ENCODE measurements at regions not wholly inside any gene's neighbourhood (a gene's known extent, or its start where the extent isn't known, plus 50 kb on each side); places are given as distances from the start of the nearest gene placed in this dataset.

GRCh38 chr6:11480541-11480940, 57.0 kb upstream of the TMEM170B start:
- H3K4me3 ChIP-seq (ENCODE audit: low read depth, low read length) = no peak overlapping the region
- no peak for DNase-seq
- TF ChIP-seq CTCF (IDR thresholded peaks at IDR 0.05; ENCODE audit: low read depth, low read length, missing control alignments) = no peak
- H3K27ac ChIP-seq = no peak overlapping the region
- H3K36me3 ChIP-seq (replicated peaks) = no peaks in the 10 kb centered on the region
- in situ Hi-C loops (cut with HindIII; ENCODE audit: low pct_ligation_motif_present, low sequenced_read_pairs) = no loop called here
- no peaks in the 10 kb centered on the region for H3K27me3 ChIP-seq (replicated peaks)

DNA sequence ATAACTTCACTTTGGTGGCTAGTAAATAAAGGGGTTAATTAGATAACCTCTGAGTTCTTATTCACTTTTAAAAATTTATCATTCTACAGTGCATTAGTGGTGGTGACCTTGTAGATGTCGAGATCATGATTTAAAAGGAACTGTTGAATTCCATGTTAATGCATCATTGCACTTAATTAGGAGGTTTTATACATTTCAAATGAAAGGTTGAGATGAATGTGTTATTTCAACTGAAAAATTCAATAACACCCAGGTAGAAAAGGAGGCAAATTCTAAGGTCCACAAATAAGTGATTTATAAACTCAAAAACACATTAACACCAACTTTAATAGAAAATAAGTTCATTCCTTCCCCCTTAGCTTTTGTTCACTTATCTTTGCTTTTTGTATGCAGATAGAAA, 58.3 kb upstream of the TMEM170B start:
- Histone ChIP-seq H3K4me3 (ENCODE audit: low read depth, low read length) (no peak overlapping the region), H3K27me3 (replicated peaks) (no peaks in the 10 kb centered on the region), H3K36me3 (replicated peaks) (no peaks in the 10 kb centered on the region), H3K27ac (no peak overlapping the region)
- in situ Hi-C loops (cut with HindIII; ENCODE audit: low pct_ligation_motif_present, low sequenced_read_pairs) = no loop called here
- no peak for DNase-seq
- no peak for TF ChIP-seq CTCF (IDR thresholded peaks at IDR 0.05; ENCODE audit: low read depth, low read length, missing control alignments)

DNA sequence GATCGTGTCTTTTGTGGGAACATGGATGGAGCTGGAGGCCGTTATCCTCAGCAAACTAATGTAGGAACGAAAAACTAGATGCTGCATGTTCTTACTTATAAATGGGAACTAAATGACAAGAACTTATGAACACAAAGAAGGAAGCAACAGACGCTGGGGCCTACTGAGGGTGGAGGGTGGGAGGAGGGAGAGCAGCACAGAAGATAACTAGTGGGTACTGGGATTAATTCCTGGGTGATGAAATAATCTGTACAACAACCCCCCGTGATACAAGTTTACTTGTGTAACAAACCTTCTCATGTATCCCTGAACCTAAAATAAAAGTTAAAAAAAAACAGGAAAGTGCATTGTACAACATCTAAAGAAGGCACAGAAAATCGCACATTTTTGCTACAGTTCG, 59.0 kb upstream of the TMEM170B start:
- no peak for TF ChIP-seq CTCF (IDR thresholded peaks at IDR 0.05; ENCODE audit: low read depth, low read length, missing control alignments)
- in situ Hi-C loops (cut with HindIII; ENCODE audit: low pct_ligation_motif_present, low sequenced_read_pairs) = no loop called here
- Histone ChIP-seq H3K27ac (no peak overlapping the region), H3K4me3 (ENCODE audit: low read depth, low read length) (no peak overlapping the region), H3K27me3 (replicated peaks) (no peaks in the 10 kb centered on the region), H3K36me3 (replicated peaks) (no peaks in the 10 kb centered on the region)
- DNase-seq = no peak

DNA sequence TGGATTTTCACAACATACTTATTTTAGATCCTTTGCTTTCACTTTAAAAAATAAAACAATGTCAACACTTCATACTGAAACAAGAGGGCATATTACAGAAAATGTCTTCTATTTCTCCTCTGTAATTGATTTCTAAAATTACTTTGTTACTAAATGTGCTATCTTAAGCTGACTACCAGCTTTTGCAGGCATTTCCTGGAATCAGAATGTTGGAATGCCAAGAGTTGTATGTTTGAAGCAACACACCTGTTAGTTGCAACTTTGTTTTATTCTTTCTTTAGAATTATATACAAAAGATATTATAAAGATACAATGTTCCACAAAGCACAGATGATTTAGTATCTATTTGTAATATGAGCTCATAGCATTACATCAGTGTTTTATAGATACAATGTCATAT, 62.5 kb upstream of the TMEM170B start:
- H3K27me3 ChIP-seq (replicated peaks) = no peaks in the 10 kb centered on the region
- no peak overlapping the region for H3K27ac ChIP-seq
- no peak for TF ChIP-seq CTCF (IDR thresholded peaks at IDR 0.05; ENCODE audit: low read depth, low read length, missing control alignments)
- no peaks in the 10 kb centered on the region for H3K36me3 ChIP-seq (replicated peaks)
- no peak overlapping the region for H3K4me3 ChIP-seq (ENCODE audit: low read depth, low read length)
- DNase-seq = no peak
- in situ Hi-C loops (cut with HindIII; ENCODE audit: low pct_ligation_motif_present, low sequenced_read_pairs) = no loop called here

DNA sequence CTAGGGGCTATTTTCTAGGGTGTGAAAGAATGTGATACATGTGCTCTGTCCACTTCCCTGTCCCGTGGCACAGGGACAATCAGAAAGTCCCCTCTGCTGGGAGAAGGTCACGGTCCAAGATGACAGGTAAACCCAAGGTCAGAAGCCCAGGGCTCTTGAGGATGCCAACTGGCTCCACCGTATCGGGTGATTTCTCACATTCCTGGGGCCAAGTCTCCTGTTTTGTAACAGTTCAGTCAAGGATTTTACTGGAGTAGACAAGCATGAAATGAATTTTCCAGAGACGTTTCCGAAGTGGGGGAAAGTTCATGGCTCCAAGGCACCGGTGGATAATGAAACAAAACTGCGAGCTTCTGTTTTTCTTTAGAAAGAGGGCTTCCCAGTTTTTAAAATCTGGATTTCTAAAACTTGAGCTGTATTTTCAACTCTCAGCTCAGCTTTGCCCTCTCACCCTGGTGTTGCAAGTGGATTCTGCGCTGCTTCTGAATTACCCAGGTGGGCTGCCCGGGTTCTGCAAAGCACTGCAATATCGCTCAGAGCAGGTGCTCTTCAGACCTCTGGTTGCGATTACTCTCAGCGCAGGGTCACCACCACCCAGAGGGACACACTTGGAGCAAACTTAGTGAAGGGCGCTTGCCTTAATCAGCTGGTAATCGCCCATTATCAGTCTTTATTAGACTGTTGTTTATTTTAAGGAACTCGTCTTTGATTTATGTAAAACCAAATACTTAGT, 64.4 kb upstream of the TMEM170B start:
- Histone ChIP-seq H3K27me3 (replicated peaks) (no peaks in the 10 kb centered on the region), H3K36me3 (replicated peaks) (no peaks in the 10 kb centered on the region), H3K27ac (no peak overlapping the region), H3K4me3 (ENCODE audit: low read depth, low read length) (no peak overlapping the region)
- DNase-seq = no peak
- no peak for TF ChIP-seq CTCF (IDR thresholded peaks at IDR 0.05; ENCODE audit: low read depth, low read length, missing control alignments)
- in situ Hi-C loops (cut with HindIII; ENCODE audit: low pct_ligation_motif_present, low sequenced_read_pairs) = no loop called here

DNA sequence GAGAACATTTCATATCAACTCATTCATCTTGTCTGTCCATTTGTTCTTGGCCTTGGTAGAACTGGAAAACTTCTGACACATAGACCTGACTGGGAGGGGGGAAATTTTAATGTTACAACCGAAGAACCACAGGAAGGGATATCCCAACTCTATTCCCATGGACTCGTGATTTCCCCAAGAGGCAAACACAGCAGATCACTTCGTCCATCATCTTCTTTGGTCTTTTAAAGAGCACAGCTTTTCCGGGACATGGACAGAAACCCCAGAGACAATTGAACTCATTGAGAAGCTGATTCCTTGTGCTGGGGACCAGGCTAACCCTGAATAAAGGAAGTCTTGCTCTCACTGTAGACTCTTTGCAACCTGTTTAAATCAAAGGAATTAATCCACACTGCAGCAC, 66.3 kb upstream of the TMEM170B start:
- H3K4me3 ChIP-seq (ENCODE audit: low read depth, low read length) = no peak overlapping the region
- H3K27ac ChIP-seq = no peak overlapping the region
- no peak for DNase-seq
- TF ChIP-seq CTCF (IDR thresholded peaks at IDR 0.05; ENCODE audit: low read depth, low read length, missing control alignments) = no peak
- in situ Hi-C loops (cut with HindIII; ENCODE audit: low pct_ligation_motif_present, low sequenced_read_pairs) = no loop called here
- no peaks in the 10 kb centered on the region for H3K36me3 ChIP-seq (replicated peaks)
- H3K27me3 ChIP-seq (replicated peaks) = no peaks in the 10 kb centered on the region

Measured in brain microvascular endothelial cell (primary cell).